Epithelial cell of esophagus (primary cell): ENCODE measurements at regions not wholly inside any gene's neighbourhood (a gene's known extent, or its start where the extent isn't known, plus 50 kb on each side); places are given as distances from the start of the nearest gene placed in this dataset.

Experiments used
- DNase-seq: peaks from one replicate; pipeline ENCODE4 v3.0.0; 2010; ENCODE audit warnings: low read depth
- H3K4me3 ChIP-seq: 2 replicates; pipeline ENCODE4 v1.5.1; 2011; ENCODE audit warnings: mild to moderate bottlenecking, low read length, control low read depth
- CTCF ChIP-seq: IDR thresholded peaks from 2 replicates; pipeline ENCODE4 v1.5.1; 2011; ENCODE audit warnings: low read depth, mild to moderate bottlenecking, low read length, control low read depth, inconsistent platforms; ENCODE audit not compliant: insufficient read depth; ENCODE audit errors: missing control alignments

GRCh38 chr11:29486301-29486700 is 530.5 kb downstream of the KCNA4 start:
- DNase-seq = no peak
- H3K4me3 ChIP-seq = no peak overlapping the region
- no peak for TF ChIP-seq CTCF

DNA sequence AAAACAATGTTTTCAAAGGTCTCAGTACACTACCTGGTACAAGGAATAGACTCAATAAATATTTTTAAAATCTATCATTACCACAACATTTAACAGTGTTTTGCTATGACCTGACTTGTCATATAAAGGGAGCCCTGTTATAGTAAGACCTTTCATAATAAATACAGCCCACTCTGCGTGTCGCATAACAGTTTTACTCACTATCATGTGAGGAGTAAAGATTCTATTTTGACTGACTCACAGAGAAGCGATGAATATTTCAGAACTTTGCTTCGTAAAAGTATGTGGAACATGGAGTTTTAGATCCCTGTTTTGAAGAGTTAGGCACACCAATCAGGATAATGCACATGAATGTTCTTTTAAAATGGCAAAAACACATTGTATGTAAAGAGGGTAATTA is 531.2 kb downstream of the KCNA4 start:
- DNase-seq = no peak
- no peak overlapping the region for H3K4me3 ChIP-seq
- TF ChIP-seq CTCF = no peak

DNA sequence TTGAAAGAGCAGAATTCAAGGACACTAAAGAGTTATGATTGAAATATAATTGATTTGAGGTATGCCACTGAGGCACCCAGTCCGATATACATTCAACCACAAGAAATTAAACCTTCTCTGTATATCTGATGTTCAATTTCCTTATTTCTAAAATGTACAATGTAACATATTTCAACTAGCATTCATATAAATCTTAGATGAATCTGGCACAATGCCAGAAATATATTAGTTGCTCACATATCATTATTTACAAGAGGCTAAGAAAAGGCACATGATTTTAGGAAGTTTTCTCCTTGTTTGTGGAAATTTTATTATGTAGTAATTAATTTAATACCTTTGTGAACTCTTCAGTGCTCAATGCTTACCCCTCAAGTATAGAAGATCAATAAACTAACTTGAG is 532.3 kb downstream of the KCNA4 start:
- DNase-seq = no peak
- no peak overlapping the region for H3K4me3 ChIP-seq
- TF ChIP-seq CTCF = no peak

GRCh38 chr11:29483831-29484230 is 533.0 kb downstream of the KCNA4 start:
- peak; percentile 11 for DNase-seq
- no peak overlapping the region for H3K4me3 ChIP-seq
- TF ChIP-seq CTCF = no peak

DNA sequence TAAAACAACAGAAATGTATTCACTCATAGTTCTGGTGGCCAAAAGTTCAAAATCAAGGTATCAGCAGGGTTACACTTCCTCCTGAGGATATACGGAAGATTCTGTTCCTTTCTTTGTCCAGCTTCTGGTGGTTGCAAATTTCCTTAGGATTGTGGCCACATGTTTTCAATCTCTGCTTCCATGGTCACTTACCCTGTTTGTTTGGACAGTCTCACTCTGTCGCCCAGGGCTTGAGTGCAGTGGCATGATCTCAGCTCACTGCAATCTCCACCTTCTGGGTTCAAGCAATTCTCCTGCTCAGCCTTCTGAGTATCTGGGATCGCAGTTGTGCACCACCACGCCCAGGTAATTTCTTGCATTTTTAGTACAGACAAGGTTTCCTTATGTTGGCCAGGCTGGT is 534.3 kb downstream of the KCNA4 start:
- TF ChIP-seq CTCF = no peak
- no peak overlapping the region for H3K4me3 ChIP-seq
- DNase-seq = no peak

GRCh38 chr11:29481738-29482137 is 535.1 kb downstream of the KCNA4 start:
- no peak overlapping the region for H3K4me3 ChIP-seq
- TF ChIP-seq CTCF = no peak
- DNase-seq = no peak

DNA sequence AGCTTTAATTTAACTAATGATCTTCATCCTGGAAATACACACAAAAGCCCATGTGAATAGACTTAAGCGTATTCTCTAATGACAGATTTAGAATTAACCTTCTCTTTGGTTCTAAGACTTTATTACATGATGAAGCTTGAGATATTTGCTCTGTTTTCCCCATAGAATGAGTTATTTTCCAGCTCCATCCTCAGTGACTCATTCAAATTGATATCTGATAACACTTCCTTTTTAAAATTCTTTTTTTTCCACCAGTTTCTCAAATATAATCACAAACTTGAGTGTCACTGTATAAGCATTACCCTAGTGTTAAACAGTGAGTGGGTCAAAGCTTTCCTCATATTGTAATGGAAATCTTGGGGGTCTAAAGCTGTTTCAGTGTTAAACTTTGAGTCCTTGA is 535.8 kb downstream of the KCNA4 start:
- no peak for DNase-seq

More for the DNA sequence above, 535.8 kb downstream of the KCNA4 start:
- TF ChIP-seq CTCF = no peak
- H3K4me3 ChIP-seq = no peak overlapping the region
